HepG2 (cell line): ENCODE measurements at regions not wholly inside any gene's neighbourhood (a gene's known extent, or its start where the extent isn't known, plus 50 kb on each side); places are given as distances from the start of the nearest gene placed in this dataset.

Experiments
- ATF2 ChIP-seq: sonication (generic); formaldehyde crosslinking; IDR thresholded peaks from 2 replicates; pipeline ENCODE4 v1.4.0; 2020; ENCODE audit warnings: missing genetic modification reagents
- CEBPZ ChIP-seq: IDR thresholded peaks from 2 replicates; pipeline ENCODE4 v1.6.1; 2012; ENCODE audit warnings: low read length, improper control_type of control experiment
- E2F1 ChIP-seq: sonication (generic); formaldehyde crosslinking; IDR thresholded peaks from 2 replicates; pipeline ENCODE4 v1.5.0; 2020; ENCODE audit warnings: missing genetic modification reagents
- HCFC1 ChIP-seq: fragments of 150-350 bp; IDR thresholded peaks from 2 replicates; pipeline ENCODE4 v1.6.1; 2014; ENCODE audit warnings: low read depth, low read length
- HMG20B ChIP-seq: conservative IDR thresholded peaks from 2 replicates; pipeline ENCODE4 v1.6.1; 2016; ENCODE audit warnings: missing genetic modification reagents, missing compliant biosample characterization
- MED13 ChIP-seq: sonication (generic); formaldehyde crosslinking; IDR thresholded peaks from 2 replicates; pipeline ENCODE4 v1.5.0; 2020; ENCODE audit warnings: missing genetic modification reagents
- NFIC ChIP-seq: IDR thresholded peaks from 2 replicates; pipeline ENCODE4 v1.6.1; 2012; ENCODE audit warnings: mild to moderate bottlenecking, low read length, inconsistent platforms
- RBM22 ChIP-seq: fragments of 200-400 bp; formaldehyde crosslinking; optimal IDR thresholded peaks from 2 replicates; pipeline ENCODE3; 2017; ENCODE audit warnings: mild to moderate bottlenecking, low read length, moderate library complexity
- TAF1 ChIP-seq: sonication (generic); formaldehyde crosslinking; IDR thresholded peaks from 2 replicates; pipeline ENCODE4 v1.4.0; 2020; ENCODE audit warnings: missing genetic modification reagents
- ZBTB8A ChIP-seq: sonication (generic); formaldehyde crosslinking; IDR thresholded peaks from 2 replicates; pipeline ENCODE4 v1.4.0; 2020; ENCODE audit warnings: mild to moderate bottlenecking, low read depth, missing genetic modification reagents, borderline replicate concordance
- ZFX ChIP-seq: sonication (generic); formaldehyde crosslinking; IDR thresholded peaks from 2 replicates; pipeline ENCODE4 v1.4.0; 2020; ENCODE audit warnings: mild to moderate bottlenecking, low read depth, missing genetic modification reagents, moderate library complexity
- ZNF501 ChIP-seq: sonication (generic); formaldehyde crosslinking; IDR thresholded peaks from 2 replicates; pipeline ENCODE4 v1.5.1; 2020; ENCODE audit warnings: mild to moderate bottlenecking, moderate library complexity, missing genetic modification reagents
- TF ChIP-seq, protein P1 (sequence below): sonication (generic); formaldehyde crosslinking; IDR thresholded peaks from 2 replicates; pipeline ENCODE4 v1.5.0; 2020; ENCODE audit warnings: mild to moderate bottlenecking, missing genetic modification reagents, moderate library complexity

GRCh38 chr12:114140576-114140975, 174.5 kb upstream of the RBM19 start:
- TF ChIP-seq NFIC (no peak), HMG20B (CRISPR knock-in tag) (no peak), HCFC1 (no peak), CEBPZ (no peak), TAF1 (no peak), ZFX (CRISPR knock-in tag) (no peak), RBM22 (no peak), ATF2 (CRISPR knock-in tag) (no peak), ZBTB8A (CRISPR knock-in tag) (no peak), ZNF501 (CRISPR knock-in tag) (no peak), E2F1 (CRISPR knock-in tag) (no peak), MED13 (no peak)
- TF ChIP-seq, protein P1, sequence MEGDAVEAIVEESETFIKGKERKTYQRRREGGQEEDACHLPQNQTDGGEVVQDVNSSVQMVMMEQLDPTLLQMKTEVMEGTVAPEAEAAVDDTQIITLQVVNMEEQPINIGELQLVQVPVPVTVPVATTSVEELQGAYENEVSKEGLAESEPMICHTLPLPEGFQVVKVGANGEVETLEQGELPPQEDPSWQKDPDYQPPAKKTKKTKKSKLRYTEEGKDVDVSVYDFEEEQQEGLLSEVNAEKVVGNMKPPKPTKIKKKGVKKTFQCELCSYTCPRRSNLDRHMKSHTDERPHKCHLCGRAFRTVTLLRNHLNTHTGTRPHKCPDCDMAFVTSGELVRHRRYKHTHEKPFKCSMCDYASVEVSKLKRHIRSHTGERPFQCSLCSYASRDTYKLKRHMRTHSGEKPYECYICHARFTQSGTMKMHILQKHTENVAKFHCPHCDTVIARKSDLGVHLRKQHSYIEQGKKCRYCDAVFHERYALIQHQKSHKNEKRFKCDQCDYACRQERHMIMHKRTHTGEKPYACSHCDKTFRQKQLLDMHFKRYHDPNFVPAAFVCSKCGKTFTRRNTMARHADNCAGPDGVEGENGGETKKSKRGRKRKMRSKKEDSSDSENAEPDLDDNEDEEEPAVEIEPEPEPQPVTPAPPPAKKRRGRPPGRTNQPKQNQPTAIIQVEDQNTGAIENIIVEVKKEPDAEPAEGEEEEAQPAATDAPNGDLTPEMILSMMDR (CRISPR knock-in tag), result no peak
